ENCODE measurements at regions not wholly inside any gene's neighbourhood (a gene's known extent, or its start where the extent isn't known, plus 50 kb on each side); places are given as distances from the start of the nearest gene placed in this dataset.

DNA sequence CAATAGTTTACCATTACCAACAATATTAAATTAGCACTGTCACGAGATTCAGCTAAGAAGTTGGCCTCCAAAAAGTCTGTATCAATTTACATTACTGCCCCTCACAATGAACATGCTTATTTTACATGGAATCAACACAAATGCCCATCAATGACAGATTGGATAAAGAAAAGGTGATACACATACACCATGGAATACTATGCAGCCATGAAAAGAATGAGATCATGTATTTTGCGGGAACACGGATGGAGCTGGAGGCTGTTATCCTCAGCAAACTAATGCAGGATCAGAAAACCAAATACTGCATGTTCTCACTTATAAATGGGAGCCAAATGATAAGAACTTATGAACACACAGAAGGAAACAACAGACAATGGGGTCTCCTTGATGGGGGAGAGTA is 211.8 kb upstream of the RREB1 start:
- no peak for DNase-seq (ENCODE audit: low spot score)
- TF ChIP-seq, protein P1, sequence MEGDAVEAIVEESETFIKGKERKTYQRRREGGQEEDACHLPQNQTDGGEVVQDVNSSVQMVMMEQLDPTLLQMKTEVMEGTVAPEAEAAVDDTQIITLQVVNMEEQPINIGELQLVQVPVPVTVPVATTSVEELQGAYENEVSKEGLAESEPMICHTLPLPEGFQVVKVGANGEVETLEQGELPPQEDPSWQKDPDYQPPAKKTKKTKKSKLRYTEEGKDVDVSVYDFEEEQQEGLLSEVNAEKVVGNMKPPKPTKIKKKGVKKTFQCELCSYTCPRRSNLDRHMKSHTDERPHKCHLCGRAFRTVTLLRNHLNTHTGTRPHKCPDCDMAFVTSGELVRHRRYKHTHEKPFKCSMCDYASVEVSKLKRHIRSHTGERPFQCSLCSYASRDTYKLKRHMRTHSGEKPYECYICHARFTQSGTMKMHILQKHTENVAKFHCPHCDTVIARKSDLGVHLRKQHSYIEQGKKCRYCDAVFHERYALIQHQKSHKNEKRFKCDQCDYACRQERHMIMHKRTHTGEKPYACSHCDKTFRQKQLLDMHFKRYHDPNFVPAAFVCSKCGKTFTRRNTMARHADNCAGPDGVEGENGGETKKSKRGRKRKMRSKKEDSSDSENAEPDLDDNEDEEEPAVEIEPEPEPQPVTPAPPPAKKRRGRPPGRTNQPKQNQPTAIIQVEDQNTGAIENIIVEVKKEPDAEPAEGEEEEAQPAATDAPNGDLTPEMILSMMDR (IDR thresholded peaks at IDR 0.05; ENCODE audit: borderline replicate concordance, control extremely low read depth, extremely low read depth, insufficient read depth, missing control alignments): no peak
- in situ Hi-C loops (cut with MboI; ENCODE audit: low sequenced_read_pairs, unreplicated experiment): no loop called here

DNA sequence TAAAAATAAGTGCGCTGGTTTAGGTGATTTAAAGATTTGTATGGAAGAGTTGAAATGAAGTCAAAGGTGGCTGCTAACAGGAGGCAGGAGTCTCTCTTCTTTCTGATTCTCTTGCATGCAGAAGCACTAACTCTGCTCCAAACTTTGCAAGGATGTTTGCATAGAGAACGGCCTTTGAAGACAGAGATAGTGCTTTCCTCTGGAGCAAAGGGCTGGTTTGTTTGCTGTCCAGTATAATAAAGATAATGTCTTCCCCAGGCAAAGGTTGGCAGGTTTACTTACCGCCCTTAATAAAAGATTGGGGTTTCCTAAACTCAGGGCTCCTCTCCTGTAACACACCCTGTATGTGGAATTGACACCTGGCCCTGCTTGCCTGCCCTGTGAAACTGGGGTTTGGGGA is 210.6 kb upstream of the RREB1 start:
- no peak for DNase-seq (ENCODE audit: low spot score)
- in situ Hi-C loops (cut with MboI; ENCODE audit: low sequenced_read_pairs, unreplicated experiment): no loop called here
- TF ChIP-seq, protein P1 (IDR thresholded peaks at IDR 0.05; ENCODE audit: borderline replicate concordance, control extremely low read depth, extremely low read depth, insufficient read depth, missing control alignments): no peak

DNA sequence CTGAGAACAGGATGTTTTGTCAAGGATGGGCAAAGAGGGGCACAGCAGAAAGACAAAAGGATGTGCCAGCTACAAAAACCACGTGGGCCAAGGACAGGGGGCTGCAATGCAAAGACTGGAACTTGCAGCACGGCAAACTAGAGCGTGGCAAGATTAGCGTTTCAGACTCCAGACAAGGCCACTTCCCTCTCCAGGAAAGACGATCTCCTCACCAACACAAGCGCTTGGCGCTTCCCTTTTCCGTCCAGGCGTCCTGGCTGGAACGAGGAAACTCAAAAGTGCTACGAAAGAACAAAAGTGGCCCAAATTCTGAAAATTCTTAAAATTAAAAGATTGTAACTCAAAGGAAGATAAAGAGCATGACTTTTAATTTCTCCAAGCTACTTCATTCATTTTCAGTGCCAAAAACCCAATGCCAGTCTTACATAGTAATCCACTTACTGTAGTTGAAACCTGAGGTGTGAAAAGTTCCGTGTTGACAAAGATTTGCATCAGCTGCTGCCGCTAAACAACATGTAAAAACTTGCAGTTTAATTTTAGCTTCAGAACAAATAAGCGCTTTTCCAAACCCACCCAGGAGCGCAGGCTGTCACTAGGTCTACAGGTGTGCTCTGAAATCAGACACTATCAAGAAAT is 207.1 kb upstream of the RREB1 start:
- no peak for DNase-seq (ENCODE audit: low spot score)
- TF ChIP-seq, protein P1 (IDR thresholded peaks at IDR 0.05; ENCODE audit: borderline replicate concordance, control extremely low read depth, extremely low read depth, insufficient read depth, missing control alignments): no peak
- in situ Hi-C loops (cut with MboI; ENCODE audit: low sequenced_read_pairs, unreplicated experiment): no loop called here

DNA sequence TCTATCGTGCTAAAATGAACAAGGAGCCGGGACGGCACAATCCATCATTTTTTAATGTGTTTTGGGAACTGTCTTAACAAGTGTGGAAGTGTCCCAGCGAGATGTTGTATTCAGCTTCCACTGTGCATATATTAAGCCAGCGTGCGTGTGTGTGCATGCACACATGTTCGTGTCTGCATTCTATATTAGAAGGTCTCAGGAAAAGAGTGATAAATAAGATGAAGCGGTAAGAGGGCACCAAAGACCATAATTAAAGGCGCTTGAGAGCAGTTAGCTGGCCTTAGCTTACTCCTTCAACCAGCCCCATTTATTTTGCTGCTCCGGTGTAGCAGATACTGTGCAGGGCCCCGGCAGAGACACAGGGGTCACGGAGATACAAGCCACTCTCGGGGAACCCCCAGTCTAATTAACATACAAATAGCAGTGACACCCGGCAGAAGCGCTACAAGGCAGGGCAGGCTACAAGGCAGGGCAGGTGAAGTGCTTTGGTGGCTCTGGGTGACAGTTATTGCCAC is 206.5 kb upstream of the RREB1 start:
- in situ Hi-C loops (cut with MboI; ENCODE audit: low sequenced_read_pairs, unreplicated experiment): no loop called here
- DNase-seq (ENCODE audit: low spot score): no peak
- TF ChIP-seq, protein P1 (IDR thresholded peaks at IDR 0.05; ENCODE audit: borderline replicate concordance, control extremely low read depth, extremely low read depth, insufficient read depth, missing control alignments): no peak

DNA sequence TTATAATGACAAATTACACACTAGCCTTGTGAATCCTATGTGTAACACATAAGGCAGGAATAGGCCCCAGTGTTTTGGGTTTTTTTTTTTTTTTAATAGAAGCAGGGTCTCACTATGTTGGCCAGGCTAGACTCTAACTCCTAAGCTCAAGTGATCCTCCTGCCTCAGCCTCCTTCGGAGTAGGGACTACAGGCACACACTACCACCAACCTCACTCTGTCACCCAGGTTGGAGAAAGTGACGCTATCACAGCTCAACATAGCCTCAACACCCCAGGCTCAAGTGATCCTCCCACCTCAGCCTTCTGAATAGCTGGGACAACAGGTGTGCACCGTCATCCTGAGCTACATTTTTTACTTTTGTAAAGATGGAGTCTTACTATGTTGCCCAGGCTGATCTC is 205.8 kb upstream of the RREB1 start:
- in situ Hi-C loops (cut with MboI; ENCODE audit: low sequenced_read_pairs, unreplicated experiment): no loop called here
- TF ChIP-seq, protein P1 (IDR thresholded peaks at IDR 0.05; ENCODE audit: borderline replicate concordance, control extremely low read depth, extremely low read depth, insufficient read depth, missing control alignments): no peak
- no peak for DNase-seq (ENCODE audit: low spot score)

DNA sequence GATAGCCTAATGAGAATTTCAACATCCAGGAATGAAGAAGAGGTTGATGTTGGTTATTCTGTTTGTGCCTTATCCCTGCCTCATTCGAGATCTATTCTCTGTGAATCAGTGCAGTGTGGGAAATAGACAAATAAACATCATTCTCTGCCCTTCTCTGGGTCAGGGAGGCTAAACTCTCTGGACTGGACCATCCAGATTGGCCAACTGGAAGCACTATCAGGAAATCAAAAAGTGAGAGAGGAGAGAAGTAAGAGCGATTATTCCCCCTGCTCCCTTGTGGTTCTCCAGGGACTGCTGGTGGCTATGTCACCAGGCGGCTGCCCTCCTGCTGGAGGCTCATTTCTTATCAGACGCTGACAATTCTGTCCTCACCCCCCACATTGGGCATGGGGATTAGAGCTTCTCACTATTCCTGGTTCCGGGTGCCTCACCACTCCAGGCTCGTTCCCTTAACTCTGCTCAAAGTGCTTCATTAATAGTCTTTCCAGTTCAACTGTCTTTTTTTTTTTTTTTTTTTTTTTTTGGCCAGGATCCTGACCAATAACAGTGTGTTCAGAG is 201.7 kb upstream of the RREB1 start:
- in situ Hi-C loops (cut with MboI; ENCODE audit: low sequenced_read_pairs, unreplicated experiment): no loop called here
- DNase-seq (ENCODE audit: low spot score): no peak
- TF ChIP-seq, protein P1 (IDR thresholded peaks at IDR 0.05; ENCODE audit: borderline replicate concordance, control extremely low read depth, extremely low read depth, insufficient read depth, missing control alignments): no peak

Measured in GM13976 (cell line).